ENCODE measurements at regions not wholly inside any gene's neighbourhood (a gene's known extent, or its start where the extent isn't known, plus 50 kb on each side); places are given as distances from the start of the nearest gene placed in this dataset.

- Histone ChIP-seq H2AFZ (ENCODE audit: low read depth) (no peak overlapping the region), H3K4me3 (IDR thresholded peaks at IDR 0.05; ENCODE audit: insufficient read depth, low read depth, low read length) (no peak overlapping the region), H4K20me1 (ENCODE audit: insufficient read depth) (no peaks in the 10 kb centered on the region), H3K9ac (no peak overlapping the region), H3K4me2 (no peak overlapping the region), H3K27ac (no peak overlapping the region), H3K27me3 (ENCODE audit: insufficient read depth, low read depth) (no peaks in the 10 kb centered on the region), H3K79me2 (ENCODE audit: insufficient read depth, low read depth) (no peaks in the 10 kb centered on the region), H3K4me1 (ENCODE audit: low read depth, poor library complexity, severe bottlenecking) (no peaks in the 10 kb centered on the region), H3K36me3 (ENCODE audit: insufficient read depth) (no peaks in the 10 kb centered on the region)
- TF ChIP-seq, protein P1, sequence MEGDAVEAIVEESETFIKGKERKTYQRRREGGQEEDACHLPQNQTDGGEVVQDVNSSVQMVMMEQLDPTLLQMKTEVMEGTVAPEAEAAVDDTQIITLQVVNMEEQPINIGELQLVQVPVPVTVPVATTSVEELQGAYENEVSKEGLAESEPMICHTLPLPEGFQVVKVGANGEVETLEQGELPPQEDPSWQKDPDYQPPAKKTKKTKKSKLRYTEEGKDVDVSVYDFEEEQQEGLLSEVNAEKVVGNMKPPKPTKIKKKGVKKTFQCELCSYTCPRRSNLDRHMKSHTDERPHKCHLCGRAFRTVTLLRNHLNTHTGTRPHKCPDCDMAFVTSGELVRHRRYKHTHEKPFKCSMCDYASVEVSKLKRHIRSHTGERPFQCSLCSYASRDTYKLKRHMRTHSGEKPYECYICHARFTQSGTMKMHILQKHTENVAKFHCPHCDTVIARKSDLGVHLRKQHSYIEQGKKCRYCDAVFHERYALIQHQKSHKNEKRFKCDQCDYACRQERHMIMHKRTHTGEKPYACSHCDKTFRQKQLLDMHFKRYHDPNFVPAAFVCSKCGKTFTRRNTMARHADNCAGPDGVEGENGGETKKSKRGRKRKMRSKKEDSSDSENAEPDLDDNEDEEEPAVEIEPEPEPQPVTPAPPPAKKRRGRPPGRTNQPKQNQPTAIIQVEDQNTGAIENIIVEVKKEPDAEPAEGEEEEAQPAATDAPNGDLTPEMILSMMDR (conservative IDR thresholded peaks at IDR 0.05; ENCODE audit: low read depth, low read length) = no peak
Measured at GRCh38 chr2:129812654-129813053, 166.8 kb upstream of the RAB6C start.

GRCh38 chr2:129813404-129813803 lies 166.1 kb upstream of the RAB6C start:
- no peaks in the 10 kb centered on the region for H3K36me3 ChIP-seq (ENCODE audit: insufficient read depth)
- no peaks in the 10 kb centered on the region for H3K4me1 ChIP-seq (ENCODE audit: low read depth, poor library complexity, severe bottlenecking)

DNA sequence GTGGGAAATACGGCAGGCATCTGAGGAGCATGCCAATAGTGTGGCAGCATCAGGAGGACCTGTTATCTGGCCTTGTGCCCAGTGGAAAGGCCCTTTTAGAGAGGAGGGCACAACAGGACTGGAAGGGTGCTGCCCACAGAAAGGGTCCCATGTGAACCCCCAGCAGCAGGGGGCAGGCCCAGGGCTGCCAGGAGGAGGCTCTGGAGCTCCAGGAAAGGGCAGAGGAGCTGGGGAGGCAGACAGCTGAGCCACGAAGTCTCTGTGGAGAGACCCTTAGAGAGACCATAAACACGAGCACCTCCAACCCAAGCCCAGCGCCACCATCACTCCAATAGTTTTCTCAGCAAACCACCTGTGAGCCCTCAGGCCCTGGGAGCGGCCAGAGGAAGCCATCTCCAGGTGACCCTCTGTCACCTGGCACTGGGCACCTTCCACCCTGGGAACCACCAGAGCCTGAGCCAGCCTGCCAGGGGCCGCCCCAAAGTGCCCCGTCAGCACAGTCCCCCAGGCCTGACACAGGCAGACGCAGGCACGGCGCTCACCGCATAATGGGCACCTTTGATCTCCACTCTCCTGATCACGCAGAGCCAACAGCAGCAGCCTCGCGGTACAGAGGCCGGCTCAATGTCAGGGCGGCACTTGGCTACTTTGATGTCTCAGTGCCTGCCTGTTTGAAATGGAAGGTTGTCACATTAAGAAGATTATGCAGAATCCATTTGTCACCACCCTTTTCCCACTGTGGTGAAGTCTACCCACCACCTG lies 162.5 kb upstream of the RAB6C start:
- Histone ChIP-seq H3K4me1 (ENCODE audit: low read depth, poor library complexity, severe bottlenecking) (no peaks in the 10 kb centered on the region), H4K20me1 (ENCODE audit: insufficient read depth) (no peaks in the 10 kb centered on the region), H2AFZ (ENCODE audit: low read depth) (no peak overlapping the region), H3K9ac (no peak overlapping the region), H3K79me2 (ENCODE audit: insufficient read depth, low read depth) (no peaks in the 10 kb centered on the region), H3K27ac (no peak overlapping the region), H3K4me3 (IDR thresholded peaks at IDR 0.05; ENCODE audit: insufficient read depth, low read depth, low read length) (no peak overlapping the region), H3K4me2 (no peak overlapping the region), H3K36me3 (ENCODE audit: insufficient read depth) (no peaks in the 10 kb centered on the region), H3K27me3 (ENCODE audit: insufficient read depth, low read depth) (no peaks in the 10 kb centered on the region)
- TF ChIP-seq, protein P1 (conservative IDR thresholded peaks at IDR 0.05; ENCODE audit: low read depth, low read length) = no peak

More at GRCh38 chr2:129813404-129813803, 166.1 kb upstream of the RAB6C start:
- Histone ChIP-seq H3K79me2 (ENCODE audit: insufficient read depth, low read depth) (no peaks in the 10 kb centered on the region), H2AFZ (ENCODE audit: low read depth) (no peak overlapping the region), H3K4me2 (no peak overlapping the region), H4K20me1 (ENCODE audit: insufficient read depth) (no peaks in the 10 kb centered on the region), H3K4me3 (IDR thresholded peaks at IDR 0.05; ENCODE audit: insufficient read depth, low read depth, low read length) (no peak overlapping the region), H3K27me3 (ENCODE audit: insufficient read depth, low read depth) (no peaks in the 10 kb centered on the region), H3K27ac (no peak overlapping the region), H3K9ac (no peak overlapping the region)
- TF ChIP-seq, protein P1 (conservative IDR thresholded peaks at IDR 0.05; ENCODE audit: low read depth, low read length) = no peak

GRCh38 chr2:129819855-129820254 lies 159.6 kb upstream of the RAB6C start:
- no peaks in the 10 kb centered on the region for H4K20me1 ChIP-seq (ENCODE audit: insufficient read depth)
- no peak overlapping the region for H3K9ac ChIP-seq
- H3K4me1 ChIP-seq (ENCODE audit: low read depth, poor library complexity, severe bottlenecking) = no peaks in the 10 kb centered on the region
- TF ChIP-seq, protein P1 (conservative IDR thresholded peaks at IDR 0.05; ENCODE audit: low read depth, low read length) = no peak
- H3K79me2 ChIP-seq (ENCODE audit: insufficient read depth, low read depth) = no peaks in the 10 kb centered on the region
- no peaks in the 10 kb centered on the region for H3K27me3 ChIP-seq (ENCODE audit: insufficient read depth, low read depth)
- no peak overlapping the region for H2AFZ ChIP-seq (ENCODE audit: low read depth)
- no peak overlapping the region for H3K27ac ChIP-seq
- H3K4me3 ChIP-seq (IDR thresholded peaks at IDR 0.05; ENCODE audit: insufficient read depth, low read depth, low read length) = no peak overlapping the region
- no peak overlapping the region for H3K4me2 ChIP-seq
- H3K36me3 ChIP-seq (ENCODE audit: insufficient read depth) = no peaks in the 10 kb centered on the region

Measured in KMS-11 (cell line).